ENCODE measurements at regions not wholly inside any gene's neighbourhood (a gene's known extent, or its start where the extent isn't known, plus 50 kb on each side); places are given as distances from the start of the nearest gene placed in this dataset.

DNA sequence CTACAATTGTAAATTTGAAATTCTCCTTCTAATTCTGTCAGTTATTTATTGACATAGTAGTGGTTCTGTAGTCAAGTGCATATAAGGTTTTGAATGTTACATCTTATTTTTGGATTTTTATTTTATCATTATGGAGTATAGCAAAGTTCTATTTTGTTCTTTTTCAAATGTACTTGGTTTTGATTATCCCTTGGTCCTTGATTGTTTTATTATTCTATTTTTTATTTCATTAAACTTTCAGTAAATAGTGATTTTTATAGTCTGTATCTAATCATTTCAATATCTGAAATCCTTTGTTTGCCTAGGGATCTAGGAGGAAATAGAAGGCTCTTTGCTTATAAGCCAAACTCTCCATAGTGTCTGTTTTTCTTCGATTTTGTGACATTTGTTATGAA lies 87.8 kb downstream of the HFE start:
- peaks cover 28% of the 10 kb centered on the region for H3K79me2 ChIP-seq (ENCODE audit: insufficient read depth)
- H3F3A ChIP-seq (replicated peaks; ENCODE audit: insufficient read depth): peaks cover 31% of the 10 kb centered on the region
- no peaks in the 10 kb centered on the region for H3K9me3 ChIP-seq
- no peaks in the 10 kb centered on the region for H3K27me3 ChIP-seq (ENCODE audit: insufficient read depth)
- CTCF ChIA-PET: interaction anchor here (2.6 kb wide), 1 partner anchor 9 kb away, joined by 13 read pairs; a partner anchor contains a TSS
- no peaks in the 10 kb centered on the region for H3K9me2 ChIP-seq
- POLR2A ChIA-PET: interaction anchor here (1.0 to 3.0 kb wide), 4 partner anchors 16 to 42 kb away, joined by 4 to 29 read pairs (median 12); a partner anchor contains a TSS
- TF ChIP-seq, protein P1, sequence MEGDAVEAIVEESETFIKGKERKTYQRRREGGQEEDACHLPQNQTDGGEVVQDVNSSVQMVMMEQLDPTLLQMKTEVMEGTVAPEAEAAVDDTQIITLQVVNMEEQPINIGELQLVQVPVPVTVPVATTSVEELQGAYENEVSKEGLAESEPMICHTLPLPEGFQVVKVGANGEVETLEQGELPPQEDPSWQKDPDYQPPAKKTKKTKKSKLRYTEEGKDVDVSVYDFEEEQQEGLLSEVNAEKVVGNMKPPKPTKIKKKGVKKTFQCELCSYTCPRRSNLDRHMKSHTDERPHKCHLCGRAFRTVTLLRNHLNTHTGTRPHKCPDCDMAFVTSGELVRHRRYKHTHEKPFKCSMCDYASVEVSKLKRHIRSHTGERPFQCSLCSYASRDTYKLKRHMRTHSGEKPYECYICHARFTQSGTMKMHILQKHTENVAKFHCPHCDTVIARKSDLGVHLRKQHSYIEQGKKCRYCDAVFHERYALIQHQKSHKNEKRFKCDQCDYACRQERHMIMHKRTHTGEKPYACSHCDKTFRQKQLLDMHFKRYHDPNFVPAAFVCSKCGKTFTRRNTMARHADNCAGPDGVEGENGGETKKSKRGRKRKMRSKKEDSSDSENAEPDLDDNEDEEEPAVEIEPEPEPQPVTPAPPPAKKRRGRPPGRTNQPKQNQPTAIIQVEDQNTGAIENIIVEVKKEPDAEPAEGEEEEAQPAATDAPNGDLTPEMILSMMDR (IDR thresholded peaks at IDR 0.05): no peak
- no peak for TF ChIP-seq GATA2 (CRISPR knock-in tag; IDR thresholded peaks at IDR 0.05)
- TF ChIP-seq, protein P2, sequence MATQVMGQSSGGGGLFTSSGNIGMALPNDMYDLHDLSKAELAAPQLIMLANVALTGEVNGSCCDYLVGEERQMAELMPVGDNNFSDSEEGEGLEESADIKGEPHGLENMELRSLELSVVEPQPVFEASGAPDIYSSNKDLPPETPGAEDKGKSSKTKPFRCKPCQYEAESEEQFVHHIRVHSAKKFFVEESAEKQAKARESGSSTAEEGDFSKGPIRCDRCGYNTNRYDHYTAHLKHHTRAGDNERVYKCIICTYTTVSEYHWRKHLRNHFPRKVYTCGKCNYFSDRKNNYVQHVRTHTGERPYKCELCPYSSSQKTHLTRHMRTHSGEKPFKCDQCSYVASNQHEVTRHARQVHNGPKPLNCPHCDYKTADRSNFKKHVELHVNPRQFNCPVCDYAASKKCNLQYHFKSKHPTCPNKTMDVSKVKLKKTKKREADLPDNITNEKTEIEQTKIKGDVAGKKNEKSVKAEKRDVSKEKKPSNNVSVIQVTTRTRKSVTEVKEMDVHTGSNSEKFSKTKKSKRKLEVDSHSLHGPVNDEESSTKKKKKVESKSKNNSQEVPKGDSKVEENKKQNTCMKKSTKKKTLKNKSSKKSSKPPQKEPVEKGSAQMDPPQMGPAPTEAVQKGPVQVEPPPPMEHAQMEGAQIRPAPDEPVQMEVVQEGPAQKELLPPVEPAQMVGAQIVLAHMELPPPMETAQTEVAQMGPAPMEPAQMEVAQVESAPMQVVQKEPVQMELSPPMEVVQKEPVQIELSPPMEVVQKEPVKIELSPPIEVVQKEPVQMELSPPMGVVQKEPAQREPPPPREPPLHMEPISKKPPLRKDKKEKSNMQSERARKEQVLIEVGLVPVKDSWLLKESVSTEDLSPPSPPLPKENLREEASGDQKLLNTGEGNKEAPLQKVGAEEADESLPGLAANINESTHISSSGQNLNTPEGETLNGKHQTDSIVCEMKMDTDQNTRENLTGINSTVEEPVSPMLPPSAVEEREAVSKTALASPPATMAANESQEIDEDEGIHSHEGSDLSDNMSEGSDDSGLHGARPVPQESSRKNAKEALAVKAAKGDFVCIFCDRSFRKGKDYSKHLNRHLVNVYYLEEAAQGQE (IDR thresholded peaks at IDR 0.05; ENCODE audit: low read depth, low read length): no peak
- TF ChIP-seq MXI1 (IDR thresholded peaks at IDR 0.05; ENCODE audit: low read depth, low read length): no peak
- no peak for TF ChIP-seq TEAD4 (IDR thresholded peaks at IDR 0.05; ENCODE audit: borderline replicate concordance, insufficient read depth)
- TF ChIP-seq, protein P3, sequence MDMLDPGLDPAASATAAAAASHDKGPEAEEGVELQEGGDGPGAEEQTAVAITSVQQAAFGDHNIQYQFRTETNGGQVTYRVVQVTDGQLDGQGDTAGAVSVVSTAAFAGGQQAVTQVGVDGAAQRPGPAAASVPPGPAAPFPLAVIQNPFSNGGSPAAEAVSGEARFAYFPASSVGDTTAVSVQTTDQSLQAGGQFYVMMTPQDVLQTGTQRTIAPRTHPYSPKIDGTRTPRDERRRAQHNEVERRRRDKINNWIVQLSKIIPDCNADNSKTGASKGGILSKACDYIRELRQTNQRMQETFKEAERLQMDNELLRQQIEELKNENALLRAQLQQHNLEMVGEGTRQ (IDR thresholded peaks at IDR 0.05; ENCODE audit: borderline replicate concordance, low read depth, low read length): no peak
- no peak for TF ChIP-seq FOXJ3 (CRISPR knock-in tag; IDR thresholded peaks at IDR 0.05)
- no peak for TF ChIP-seq POLR2AphosphoS5 (IDR thresholded peaks at IDR 0.05; ENCODE audit: low read depth, low read length)
- no peak for TF ChIP-seq MEF2A (IDR thresholded peaks at IDR 0.05; ENCODE audit: borderline replicate concordance, low read depth)
- no peak for TF ChIP-seq RXRA (IDR thresholded peaks at IDR 0.05; ENCODE audit: borderline replicate concordance, low read depth)
- TF ChIP-seq GABPA (IDR thresholded peaks at IDR 0.05; ENCODE audit: low read depth): no peak
- no peak for TF ChIP-seq RAD21 (IDR thresholded peaks at IDR 0.05; ENCODE audit: low read length)
- TF ChIP-seq ELF1 (IDR thresholded peaks at IDR 0.05): no peak
- no peak for TF ChIP-seq FOSL2 (IDR thresholded peaks at IDR 0.05; ENCODE audit: borderline replicate concordance, low read depth)
- TF ChIP-seq EP300 (IDR thresholded peaks at IDR 0.05; ENCODE audit: borderline replicate concordance in 1 of 2, low read depth in 1 of 2, low read length in 1 of 2): no peak
- TF ChIP-seq SIN3A (IDR thresholded peaks at IDR 0.05; ENCODE audit: borderline replicate concordance, low read depth, low read length): no peak
- H2AFZ ChIP-seq (ENCODE audit: low read depth): no peak overlapping the region
- no peaks in the 10 kb centered on the region for H4K20me1 ChIP-seq (ENCODE audit: insufficient read depth)
- H3K9ac ChIP-seq: no peak overlapping the region
- peak overlapping the region in 1 of 2 experiments; percentile 18; a peak in 1 of 4 replicates for H3K4me3 ChIP-seq (ENCODE audit: low read depth in 2 of 2, low read length in 1 of 2)
- H3K27ac ChIP-seq (ENCODE audit: low read depth in 2 of 2, low read length in 1 of 2): peak overlapping the region in 1 of 2 experiments; percentile 23; a peak in 1 of 4 replicates
- DNase-seq: no peak
- peaks cover 0 to 2% of the 10 kb centered on the region in 2 experiments for H3K36me3 ChIP-seq (replicated peaks in 1 of 2; ENCODE audit: control insufficient read depth in 1 of 2, insufficient read depth in 2 of 2, low read length in 1 of 2)
- H3K4me2 ChIP-seq: no peak overlapping the region
- 0% methylated on average over 1 of the region's 1 CpG for WGBS (ENCODE audit: low lambda C conversion rate)
- peaks cover 3 to 7% of the 10 kb centered on the region in 2 experiments; a peak in 3 of 4 replicates for H3K4me1 ChIP-seq (ENCODE audit: control insufficient read depth in 1 of 2, insufficient read depth in 2 of 2, low read depth in 1 of 2, low read length in 1 of 2)

Data from SK-N-SH (cell line).